Suprapubic skin (tissue), 4 donors: ENCODE measurements at regions not wholly inside any gene's neighbourhood (a gene's known extent, or its start where the extent isn't known, plus 50 kb on each side); places are given as distances from the start of the nearest gene placed in this dataset.
"Not testable (repeated sequence)": the region's sequence is repeated elsewhere in the genome, so short reads cannot be mapped to it uniquely, and the experiment has no call there.

Experiments used
- DNase-seq, 2 donors: peaks; one replicate each; pipeline ENCODE4 v3.0.0-alpha.2; 2019; ENCODE audit warnings: low spot score in 2 of 2
- H3K27ac ChIP-seq: fragments of 200-600 bp; sonication (generic); one replicate; pipeline ENCODE4 v1.5.1; 2019
- H3K27me3 ChIP-seq: fragments of 200-600 bp; sonication (generic); one replicate; pipeline ENCODE4 v1.5.1; 2019
- H3K36me3 ChIP-seq: fragments of 200-600 bp; sonication (generic); one replicate; pipeline ENCODE4 v1.5.1; 2019
- H3K4me1 ChIP-seq: fragments of 200-600 bp; sonication (generic); one replicate; pipeline ENCODE4 v1.5.1; 2019
- H3K4me3 ChIP-seq: fragments of 200-600 bp; sonication (generic); one replicate; pipeline ENCODE4 v1.5.1; 2019; ENCODE audit warnings: mild to moderate bottlenecking
- H3K9me3 ChIP-seq: fragments of 200-600 bp; sonication (generic); one replicate; pipeline ENCODE4 v1.5.1; 2019
- EP300 ChIP-seq: sonication (generic); formaldehyde crosslinking; IDR thresholded peaks from one replicate; pipeline ENCODE4 v1.6.1; 2017; ENCODE audit warnings: antibody characterized with exemption
- POLR2A ChIP-seq, 2 donors: fragments of 450-650 bp; IDR thresholded peaks; one replicate each; pipeline ENCODE4 v1.6.1; 2017; ENCODE audit warnings: antibody characterized with exemption in 2 of 2, mild to moderate bottlenecking in 2 of 2, moderate library complexity in 2 of 2
- POLR2AphosphoS5 ChIP-seq, 3 donors: sonication (generic); formaldehyde crosslinking; IDR thresholded peaks; one replicate each; pipeline ENCODE4 v1.6.1; 2017; ENCODE audit warnings: antibody characterized with exemption in 3 of 3
- WGBS: methylation state at CpG from one replicate; pipeline ENCODE4 v1.1.5; 2018; 5-methylcytosine and 5-hydroxymethylcytosine counted together
- TF ChIP-seq, protein P1 (sequence below), 2 donors: fragments of 200-600 bp in 1 of 2; fragments of 450-650 bp in 1 of 2; sonication (generic) in 1 of 2; IDR thresholded peaks; one replicate each; pipeline ENCODE4 v1.5.1; 2016 to 2019; ENCODE audit warnings: antibody characterized with exemption in 2 of 2, mild to moderate bottlenecking in 1 of 2, moderate library complexity in 1 of 2

- no peaks in the 10 kb centered on the region for H3K4me1 ChIP-seq
- no peaks in the 10 kb centered on the region for H3K9me3 ChIP-seq
- WGBS, result 69% methylated on average over 4 of the region's 4 CpGs
- no peak overlapping the region for H3K27ac ChIP-seq
- no peaks in the 10 kb centered on the region for H3K36me3 ChIP-seq
- no peak overlapping the region for H3K4me3 ChIP-seq
- H3K27me3 ChIP-seq, result no peaks in the 10 kb centered on the region
- no peak for DNase-seq
- TF ChIP-seq POLR2A (IDR thresholded peaks at IDR 0.05) (no peak), POLR2AphosphoS5 (IDR thresholded peaks at IDR 0.05) (no peak)
Measured at GRCh38 chr18:59848002-59848401, 51.8 kb upstream of the PMAIP1 start.

DNA sequence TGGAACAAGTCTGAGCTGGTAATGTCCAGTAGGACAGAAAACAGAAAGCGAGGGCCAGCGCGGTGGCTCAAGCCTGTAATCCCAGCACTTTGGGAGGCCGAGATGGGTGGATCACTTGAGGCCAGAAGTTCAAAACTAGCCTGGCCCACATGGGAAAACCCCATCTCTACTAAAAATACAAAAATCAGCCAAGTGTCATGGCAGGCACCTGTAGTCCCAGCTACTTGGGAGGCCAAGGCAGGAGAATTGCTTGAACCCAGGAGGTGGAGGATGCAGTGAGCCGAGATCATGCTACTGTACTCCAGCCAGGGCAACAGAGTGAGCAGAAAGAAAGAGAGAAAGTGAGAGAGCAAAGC, 52.3 kb upstream of the PMAIP1 start:
- not testable (repeated sequence) for DNase-seq, H3K27me3 ChIP-seq, H3K4me1 ChIP-seq, H3K36me3 ChIP-seq, H3K27ac ChIP-seq, H3K4me3 ChIP-seq, H3K9me3 ChIP-seq
- WGBS, result 80% methylated on average over 5 of the region's 5 CpGs

GRCh38 chr18:59846814-59847490, 52.8 kb upstream of the PMAIP1 start:
- 68% methylated on average over 9 of the region's 9 CpGs for WGBS
- no peaks in the 10 kb centered on the region for H3K27me3 ChIP-seq
- no peak overlapping the region for H3K27ac ChIP-seq
- H3K9me3 ChIP-seq, result no peaks in the 10 kb centered on the region
- TF ChIP-seq, protein P1, sequence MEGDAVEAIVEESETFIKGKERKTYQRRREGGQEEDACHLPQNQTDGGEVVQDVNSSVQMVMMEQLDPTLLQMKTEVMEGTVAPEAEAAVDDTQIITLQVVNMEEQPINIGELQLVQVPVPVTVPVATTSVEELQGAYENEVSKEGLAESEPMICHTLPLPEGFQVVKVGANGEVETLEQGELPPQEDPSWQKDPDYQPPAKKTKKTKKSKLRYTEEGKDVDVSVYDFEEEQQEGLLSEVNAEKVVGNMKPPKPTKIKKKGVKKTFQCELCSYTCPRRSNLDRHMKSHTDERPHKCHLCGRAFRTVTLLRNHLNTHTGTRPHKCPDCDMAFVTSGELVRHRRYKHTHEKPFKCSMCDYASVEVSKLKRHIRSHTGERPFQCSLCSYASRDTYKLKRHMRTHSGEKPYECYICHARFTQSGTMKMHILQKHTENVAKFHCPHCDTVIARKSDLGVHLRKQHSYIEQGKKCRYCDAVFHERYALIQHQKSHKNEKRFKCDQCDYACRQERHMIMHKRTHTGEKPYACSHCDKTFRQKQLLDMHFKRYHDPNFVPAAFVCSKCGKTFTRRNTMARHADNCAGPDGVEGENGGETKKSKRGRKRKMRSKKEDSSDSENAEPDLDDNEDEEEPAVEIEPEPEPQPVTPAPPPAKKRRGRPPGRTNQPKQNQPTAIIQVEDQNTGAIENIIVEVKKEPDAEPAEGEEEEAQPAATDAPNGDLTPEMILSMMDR (IDR thresholded peaks at IDR 0.05), result no peak
- TF ChIP-seq POLR2AphosphoS5 (IDR thresholded peaks at IDR 0.05), result no peak
- no peak for TF ChIP-seq EP300
- TF ChIP-seq POLR2A (IDR thresholded peaks at IDR 0.05), result no peak
- no peak overlapping the region for H3K4me3 ChIP-seq
- no peaks in the 10 kb centered on the region for H3K36me3 ChIP-seq
- no peaks in the 10 kb centered on the region for H3K4me1 ChIP-seq
- DNase-seq, result no peak

- Histone ChIP-seq H3K27me3 (no peaks in the 10 kb centered on the region), H3K9me3 (no peaks in the 10 kb centered on the region), H3K27ac (no peak overlapping the region), H3K4me1 (no peaks in the 10 kb centered on the region), H3K4me3 (no peak overlapping the region), H3K36me3 (no peaks in the 10 kb centered on the region)
- 84% methylated on average over 4 of the region's 4 CpGs for WGBS
- no peak for DNase-seq
- TF ChIP-seq POLR2A (IDR thresholded peaks at IDR 0.05) (no peak), EP300 (no peak), POLR2AphosphoS5 (IDR thresholded peaks at IDR 0.05) (no peak)
- TF ChIP-seq, protein P1 (IDR thresholded peaks at IDR 0.05), result no peak
Measured at GRCh38 chr18:59842947-59843346, 56.8 kb upstream of the PMAIP1 start.

DNA sequence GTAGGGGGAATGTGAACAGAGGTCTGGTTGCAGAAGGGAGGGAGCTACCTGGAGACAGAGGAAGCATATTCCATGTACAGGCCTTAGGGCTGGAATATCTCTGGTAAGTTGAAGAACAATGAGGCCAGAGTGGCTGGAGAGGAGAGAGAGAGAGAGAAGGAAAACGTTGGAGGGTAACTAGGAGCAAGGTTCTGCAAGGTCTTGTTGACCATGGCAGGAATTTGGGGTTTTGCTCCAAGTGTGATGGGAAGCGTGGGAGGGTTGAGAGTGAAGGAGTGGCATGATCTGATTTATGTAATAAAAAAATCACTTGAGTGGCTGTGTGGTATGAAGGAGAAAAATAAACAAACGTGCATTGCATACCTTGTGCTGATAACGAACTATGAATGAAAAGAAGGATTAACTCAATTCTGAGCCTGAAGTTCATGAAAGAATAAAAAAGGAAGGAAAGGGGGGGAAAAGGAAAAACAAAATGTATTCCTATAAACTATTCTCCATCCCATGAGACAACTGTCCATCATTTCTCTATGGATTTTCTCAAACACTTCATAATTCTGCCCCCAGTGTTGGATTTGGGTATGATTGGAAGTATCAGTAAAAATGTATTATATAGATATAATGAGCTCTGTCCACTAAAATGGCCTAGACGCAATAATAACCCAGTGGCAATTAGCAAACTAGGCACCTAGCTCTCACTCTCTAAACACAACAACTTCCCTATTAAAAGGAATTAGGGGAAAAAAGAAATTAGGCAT, 59.7 kb upstream of the PMAIP1 start:
- WGBS, result 73% methylated on average over 5 of the region's 5 CpGs
- DNase-seq, result no peak
- peaks cover 5% of the 10 kb centered on the region for H3K4me1 ChIP-seq
- H3K27ac ChIP-seq, result no peak overlapping the region
- TF ChIP-seq POLR2AphosphoS5 (IDR thresholded peaks at IDR 0.05) (no peak), EP300 (no peak), POLR2A (IDR thresholded peaks at IDR 0.05) (no peak)
- TF ChIP-seq, protein P1 (IDR thresholded peaks at IDR 0.05), result no peak
- no peaks in the 10 kb centered on the region for H3K36me3 ChIP-seq
- H3K4me3 ChIP-seq, result no peak overlapping the region
- no peaks in the 10 kb centered on the region for H3K9me3 ChIP-seq
- no peaks in the 10 kb centered on the region for H3K27me3 ChIP-seq

- Histone ChIP-seq H3K27ac (no peak overlapping the region), H3K9me3 (no peaks in the 10 kb centered on the region), H3K4me1 (peaks cover 5% of the 10 kb centered on the region), H3K27me3 (no peaks in the 10 kb centered on the region), H3K4me3 (no peak overlapping the region), H3K36me3 (no peaks in the 10 kb centered on the region)
- WGBS, result 98% methylated on average over 2 of the region's 2 CpGs
- no peak for DNase-seq
- TF ChIP-seq POLR2AphosphoS5 (IDR thresholded peaks at IDR 0.05), result no peak
- TF ChIP-seq POLR2A (IDR thresholded peaks at IDR 0.05), result no peak
Measured at GRCh38 chr18:59839246-59839645, 60.5 kb upstream of the PMAIP1 start.
